GM23338 (cell line): ENCODE measurements at regions not wholly inside any gene's neighbourhood (a gene's known extent, or its start where the extent isn't known, plus 50 kb on each side); places are given as distances from the start of the nearest gene placed in this dataset.

ENCODE experiments used
- ATAC-seq: fragments of 200-7000 bp; cut with Tn5 transposase; 3 replicates; pipeline ENCODE4 v1.9.1; 2020
- DNase-seq: peaks from one replicate; pipeline ENCODE4 v3.0.0-alpha.2; 2015; ENCODE audit warnings: low spot score
- H2AFZ ChIP-seq: fragments of 200-600 bp; sonication (generic); 2 replicates; pipeline ENCODE4 v1.8.0; 2016; ENCODE audit warnings: antibody characterized with exemption, mild to moderate bottlenecking, moderate library complexity
- H3F3A ChIP-seq: fragments of 200-600 bp; sonication (generic); replicated peaks from 2 replicates; pipeline ENCODE4 v1.8.0; 2017; ENCODE audit warnings: antibody characterized with exemption, mixed run types, low read depth
- H3K27ac ChIP-seq: fragments of 200-600 bp; sonication (generic); 2 replicates; pipeline ENCODE4 v1.6.1; 2016; ENCODE audit warnings: low read depth
- H3K27me3 ChIP-seq: fragments of 200-600 bp; sonication (generic); 2 replicates; pipeline ENCODE4 v1.8.0; 2016; ENCODE audit warnings: mild to moderate bottlenecking, mixed run types, moderate library complexity; ENCODE audit not compliant: insufficient read depth
- H3K36me3 ChIP-seq: fragments of 200-600 bp; sonication (generic); 2 replicates; pipeline ENCODE4 v1.8.0; 2016; ENCODE audit warnings: mild to moderate bottlenecking; ENCODE audit not compliant: insufficient read depth
- H3K4me1 ChIP-seq: fragments of 200-600 bp; sonication (generic); 2 replicates; pipeline ENCODE4 v1.8.0; 2016; ENCODE audit warnings: mild to moderate bottlenecking, moderate library complexity; ENCODE audit not compliant: insufficient read depth
- H3K4me2 ChIP-seq: fragments of 200-600 bp; sonication (generic); 2 replicates; pipeline ENCODE4 v1.7.1; 2017; ENCODE audit warnings: mixed run types
- H3K4me3 ChIP-seq: fragments of 200-600 bp; sonication (generic); 2 replicates; pipeline ENCODE4 v1.6.1; 2016; ENCODE audit warnings: mixed run types
- H3K79me2 ChIP-seq: fragments of 200-600 bp; sonication (generic); replicated peaks from 2 replicates; pipeline ENCODE4 v1.8.0; 2017; ENCODE audit warnings: mild to moderate bottlenecking; ENCODE audit not compliant: insufficient read depth
- H3K9me2 ChIP-seq: fragments of 200-600 bp; sonication (generic); 2 replicates; pipeline ENCODE4 v1.8.0; 2017; ENCODE audit not compliant: insufficient read depth
- H4K20me1 ChIP-seq: fragments of 200-600 bp; sonication (generic); replicated peaks from 2 replicates; pipeline ENCODE4 v1.8.0; 2017; ENCODE audit warnings: mild to moderate bottlenecking; ENCODE audit not compliant: insufficient read depth
- H3K27ac Mint-ChIP-seq: 2 replicates; pipeline ENCODE4 v1.8.0; 2020; ENCODE audit warnings: inconsistent platforms, mild to moderate bottlenecking, moderate library complexity, mixed read lengths
- H3K27me3 Mint-ChIP-seq: 3 replicates; pipeline ENCODE4 v1.8.0; 2022; ENCODE audit warnings: low read depth, mild to moderate bottlenecking, moderate library complexity, mixed read lengths, inconsistent platforms; ENCODE audit not compliant: insufficient read depth, poor library complexity
- H3K36me3 Mint-ChIP-seq: 3 replicates; pipeline ENCODE4 v1.8.0; 2021; ENCODE audit warnings: low read depth, mild to moderate bottlenecking, inconsistent platforms, moderate library complexity, mixed read lengths
- H3K4me1 Mint-ChIP-seq: 3 replicates; pipeline ENCODE4 v1.8.0; 2020; ENCODE audit warnings: mild to moderate bottlenecking, inconsistent platforms, mixed read lengths
- H3K4me3 Mint-ChIP-seq: 3 replicates; pipeline ENCODE4 v1.8.0; 2021; ENCODE audit warnings: moderate library complexity, mild to moderate bottlenecking, inconsistent platforms, mixed read lengths
- H3K9me3 Mint-ChIP-seq: 3 replicates; pipeline ENCODE4 v1.8.0; 2020; ENCODE audit warnings: moderate library complexity, mild to moderate bottlenecking, inconsistent platforms, mixed read lengths
- CREB1 ChIP-seq: fragments of 250-450 bp; sonication (Bioruptor Pico); IDR thresholded peaks from 2 replicates; pipeline ENCODE4 v1.5.0; 2020; ENCODE audit warnings: low read depth, mild to moderate bottlenecking, moderate library complexity
- ETS1 ChIP-seq: IDR thresholded peaks from 2 replicates; pipeline ENCODE4 v1.6.1; 2016; ENCODE audit warnings: antibody characterized with exemption
- EZH2 ChIP-seq: fragments of 200-600 bp; sonication (generic); IDR thresholded peaks from one replicate; pipeline ENCODE4 v1.8.0; 2017; ENCODE audit warnings: antibody characterized with exemption, mild to moderate bottlenecking, low read depth; ENCODE audit not compliant: unreplicated experiment
- EZH2phosphoT487 ChIP-seq: fragments of 200-600 bp; sonication (generic); IDR thresholded peaks from one replicate; pipeline ENCODE4 v1.8.1; 2018; ENCODE audit warnings: antibody characterized with exemption; ENCODE audit not compliant: unreplicated experiment
- JUNB ChIP-seq: IDR thresholded peaks from one replicate; pipeline ENCODE4 v1.6.1; 2016; ENCODE audit warnings: antibody characterized with exemption; ENCODE audit not compliant: unreplicated experiment
- NANOG ChIP-seq: IDR thresholded peaks from 2 replicates; pipeline ENCODE4 v1.6.1; 2016; ENCODE audit warnings: antibody characterized with exemption, borderline replicate concordance
- POLR2AphosphoS5 ChIP-seq: IDR thresholded peaks from 2 replicates; pipeline ENCODE4 v1.6.1; 2016; ENCODE audit warnings: antibody characterized with exemption, low read depth
- STAT1 ChIP-seq: IDR thresholded peaks from one replicate; pipeline ENCODE4 v1.6.1; 2016; ENCODE audit warnings: antibody characterized with exemption; ENCODE audit not compliant: unreplicated experiment
- ZNF114 ChIP-seq: fragments of 250-450 bp; sonication (Bioruptor Pico); IDR thresholded peaks from 2 replicates; pipeline ENCODE4 v1.5.0; 2020; ENCODE audit warnings: mild to moderate bottlenecking, moderate library complexity
- ZNF331 ChIP-seq: fragments of 250-450 bp; sonication (Bioruptor Pico); IDR thresholded peaks from 2 replicates; pipeline ENCODE4 v1.5.0; 2020; ENCODE audit warnings: low read depth, mild to moderate bottlenecking, moderate library complexity
- TF ChIP-seq, protein P1 (sequence below): IDR thresholded peaks from one replicate; pipeline ENCODE4 v1.6.1; 2018; ENCODE audit warnings: antibody characterized with exemption; ENCODE audit not compliant: unreplicated experiment
- TF ChIP-seq, protein P2 (sequence below): fragments of 250-450 bp; sonication (Bioruptor Pico); IDR thresholded peaks from 2 replicates; pipeline ENCODE4 v1.5.0; 2020; ENCODE audit warnings: mild to moderate bottlenecking, moderate library complexity
- TF ChIP-seq, protein P3 (sequence below), 2 experiments: fragments of 200-600 bp in 1 of 2; sonication (generic) in 1 of 2; conservative IDR thresholded peaks; 2 replicates each; pipeline versions ENCODE4 v1.5.1 to v1.6.1; 2016 to 2017; ENCODE audit warnings: antibody characterized with exemption in 2 of 2, low read depth in 2 of 2, mild to moderate bottlenecking in 2 of 2, moderate library complexity in 1 of 2

DNA sequence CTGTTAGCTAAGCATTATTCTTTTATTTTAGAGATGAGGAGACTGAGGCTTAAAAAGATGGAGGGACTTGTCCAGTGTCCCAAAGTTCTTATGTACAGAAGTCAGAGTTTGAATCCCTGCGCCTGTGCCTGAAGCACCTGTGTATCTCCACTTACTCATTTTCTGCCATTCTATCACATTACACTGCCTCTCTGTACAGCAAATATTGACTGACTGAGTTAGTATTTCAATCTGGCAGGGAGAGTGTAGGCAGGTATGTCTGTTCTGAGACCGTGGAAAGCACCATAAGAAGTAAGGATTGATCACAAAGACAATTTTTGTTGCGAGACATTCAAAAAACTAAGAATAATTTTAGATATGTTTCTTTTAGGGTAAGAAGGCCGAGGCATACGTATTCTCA is 162.7 kb downstream of the KITLG start:
- Mint-ChIP-seq H3K9me3 (no peaks in the 10 kb centered on the region), H3K27ac (no peak overlapping the region), H3K36me3 (no peaks in the 10 kb centered on the region), H3K4me3 (no peak overlapping the region), H3K27me3 (no peaks in the 10 kb centered on the region), H3K4me1 (peaks cover 6% of the 10 kb centered on the region; the same call in 2 of the 3 replicates)
- H3K27me3 ChIP-seq = no peaks in the 10 kb centered on the region
- ATAC-seq = no peak
- TF ChIP-seq CREB1 (CRISPR knock-in tag) (no peak), JUNB (no peak), ETS1 (no peak), EZH2 (no peak), EZH2phosphoT487 (no peak), NANOG (no peak), ZNF331 (no peak), STAT1 (no peak), POLR2AphosphoS5 (no peak), ZNF114 (no peak)
- TF ChIP-seq, protein P1, sequence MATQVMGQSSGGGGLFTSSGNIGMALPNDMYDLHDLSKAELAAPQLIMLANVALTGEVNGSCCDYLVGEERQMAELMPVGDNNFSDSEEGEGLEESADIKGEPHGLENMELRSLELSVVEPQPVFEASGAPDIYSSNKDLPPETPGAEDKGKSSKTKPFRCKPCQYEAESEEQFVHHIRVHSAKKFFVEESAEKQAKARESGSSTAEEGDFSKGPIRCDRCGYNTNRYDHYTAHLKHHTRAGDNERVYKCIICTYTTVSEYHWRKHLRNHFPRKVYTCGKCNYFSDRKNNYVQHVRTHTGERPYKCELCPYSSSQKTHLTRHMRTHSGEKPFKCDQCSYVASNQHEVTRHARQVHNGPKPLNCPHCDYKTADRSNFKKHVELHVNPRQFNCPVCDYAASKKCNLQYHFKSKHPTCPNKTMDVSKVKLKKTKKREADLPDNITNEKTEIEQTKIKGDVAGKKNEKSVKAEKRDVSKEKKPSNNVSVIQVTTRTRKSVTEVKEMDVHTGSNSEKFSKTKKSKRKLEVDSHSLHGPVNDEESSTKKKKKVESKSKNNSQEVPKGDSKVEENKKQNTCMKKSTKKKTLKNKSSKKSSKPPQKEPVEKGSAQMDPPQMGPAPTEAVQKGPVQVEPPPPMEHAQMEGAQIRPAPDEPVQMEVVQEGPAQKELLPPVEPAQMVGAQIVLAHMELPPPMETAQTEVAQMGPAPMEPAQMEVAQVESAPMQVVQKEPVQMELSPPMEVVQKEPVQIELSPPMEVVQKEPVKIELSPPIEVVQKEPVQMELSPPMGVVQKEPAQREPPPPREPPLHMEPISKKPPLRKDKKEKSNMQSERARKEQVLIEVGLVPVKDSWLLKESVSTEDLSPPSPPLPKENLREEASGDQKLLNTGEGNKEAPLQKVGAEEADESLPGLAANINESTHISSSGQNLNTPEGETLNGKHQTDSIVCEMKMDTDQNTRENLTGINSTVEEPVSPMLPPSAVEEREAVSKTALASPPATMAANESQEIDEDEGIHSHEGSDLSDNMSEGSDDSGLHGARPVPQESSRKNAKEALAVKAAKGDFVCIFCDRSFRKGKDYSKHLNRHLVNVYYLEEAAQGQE = no peak
- TF ChIP-seq, protein P2, sequence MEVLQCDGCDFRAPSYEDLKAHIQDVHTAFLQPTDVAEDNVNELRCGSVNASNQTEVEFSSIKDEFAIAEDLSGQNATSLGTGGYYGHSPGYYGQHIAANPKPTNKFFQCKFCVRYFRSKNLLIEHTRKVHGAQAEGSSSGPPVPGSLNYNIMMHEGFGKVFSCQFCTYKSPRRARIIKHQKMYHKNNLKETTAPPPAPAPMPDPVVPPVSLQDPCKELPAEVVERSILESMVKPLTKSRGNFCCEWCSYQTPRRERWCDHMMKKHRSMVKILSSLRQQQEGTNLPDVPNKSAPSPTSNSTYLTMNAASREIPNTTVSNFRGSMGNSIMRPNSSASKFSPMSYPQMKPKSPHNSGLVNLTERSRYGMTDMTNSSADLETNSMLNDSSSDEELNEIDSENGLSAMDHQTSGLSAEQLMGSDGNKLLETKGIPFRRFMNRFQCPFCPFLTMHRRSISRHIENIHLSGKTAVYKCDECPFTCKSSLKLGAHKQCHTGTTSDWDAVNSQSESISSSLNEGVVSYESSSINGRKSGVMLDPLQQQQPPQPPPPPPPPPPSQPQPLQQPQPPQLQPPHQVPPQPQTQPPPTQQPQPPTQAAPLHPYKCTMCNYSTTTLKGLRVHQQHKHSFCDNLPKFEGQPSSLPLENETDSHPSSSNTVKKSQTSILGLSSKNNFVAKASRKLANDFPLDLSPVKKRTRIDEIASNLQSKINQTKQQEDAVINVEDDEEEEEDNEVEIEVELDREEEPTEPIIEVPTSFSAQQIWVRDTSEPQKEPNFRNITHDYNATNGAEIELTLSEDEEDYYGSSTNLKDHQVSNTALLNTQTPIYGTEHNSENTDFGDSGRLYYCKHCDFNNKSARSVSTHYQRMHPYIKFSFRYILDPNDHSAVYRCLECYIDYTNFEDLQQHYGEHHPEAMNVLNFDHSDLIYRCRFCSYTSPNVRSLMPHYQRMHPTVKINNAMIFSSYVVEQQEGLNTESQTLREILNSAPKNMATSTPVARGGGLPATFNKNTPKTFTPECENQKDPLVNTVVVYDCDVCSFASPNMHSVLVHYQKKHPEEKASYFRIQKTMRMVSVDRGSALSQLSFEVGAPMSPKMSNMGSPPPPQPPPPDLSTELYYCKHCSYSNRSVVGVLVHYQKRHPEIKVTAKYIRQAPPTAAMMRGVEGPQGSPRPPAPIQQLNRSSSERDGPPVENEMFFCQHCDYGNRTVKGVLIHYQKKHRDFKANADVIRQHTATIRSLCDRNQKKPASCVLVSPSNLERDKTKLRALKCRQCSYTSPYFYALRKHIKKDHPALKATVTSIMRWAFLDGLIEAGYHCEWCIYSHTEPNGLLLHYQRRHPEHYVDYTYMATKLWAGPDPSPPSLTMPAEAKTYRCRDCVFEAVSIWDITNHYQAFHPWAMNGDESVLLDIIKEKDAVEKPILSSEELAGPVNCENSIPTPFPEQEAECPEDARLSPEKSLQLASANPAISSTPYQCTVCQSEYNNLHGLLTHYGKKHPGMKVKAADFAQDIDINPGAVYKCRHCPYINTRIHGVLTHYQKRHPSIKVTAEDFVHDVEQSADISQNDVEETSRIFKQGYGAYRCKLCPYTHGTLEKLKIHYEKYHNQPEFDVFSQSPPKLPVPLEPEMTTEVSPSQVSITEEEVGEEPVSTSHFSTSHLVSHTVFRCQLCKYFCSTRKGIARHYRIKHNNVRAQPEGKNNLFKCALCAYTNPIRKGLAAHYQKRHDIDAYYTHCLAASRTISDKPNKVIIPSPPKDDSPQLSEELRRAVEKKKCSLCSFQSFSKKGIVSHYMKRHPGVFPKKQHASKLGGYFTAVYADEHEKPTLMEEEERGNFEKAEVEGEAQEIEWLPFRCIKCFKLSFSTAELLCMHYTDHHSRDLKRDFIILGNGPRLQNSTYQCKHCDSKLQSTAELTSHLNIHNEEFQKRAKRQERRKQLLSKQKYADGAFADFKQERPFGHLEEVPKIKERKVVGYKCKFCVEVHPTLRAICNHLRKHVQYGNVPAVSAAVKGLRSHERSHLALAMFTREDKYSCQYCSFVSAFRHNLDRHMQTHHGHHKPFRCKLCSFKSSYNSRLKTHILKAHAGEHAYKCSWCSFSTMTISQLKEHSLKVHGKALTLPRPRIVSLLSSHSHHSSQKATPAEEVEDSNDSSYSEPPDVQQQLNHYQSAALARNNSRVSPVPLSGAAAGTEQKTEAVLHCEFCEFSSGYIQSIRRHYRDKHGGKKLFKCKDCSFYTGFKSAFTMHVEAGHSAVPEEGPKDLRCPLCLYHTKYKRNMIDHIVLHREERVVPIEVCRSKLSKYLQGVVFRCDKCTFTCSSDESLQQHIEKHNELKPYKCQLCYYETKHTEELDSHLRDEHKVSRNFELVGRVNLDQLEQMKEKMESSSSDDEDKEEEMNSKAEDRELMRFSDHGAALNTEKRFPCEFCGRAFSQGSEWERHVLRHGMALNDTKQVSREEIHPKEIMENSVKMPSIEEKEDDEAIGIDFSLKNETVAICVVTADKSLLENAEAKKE = no peak
- TF ChIP-seq, protein P3, sequence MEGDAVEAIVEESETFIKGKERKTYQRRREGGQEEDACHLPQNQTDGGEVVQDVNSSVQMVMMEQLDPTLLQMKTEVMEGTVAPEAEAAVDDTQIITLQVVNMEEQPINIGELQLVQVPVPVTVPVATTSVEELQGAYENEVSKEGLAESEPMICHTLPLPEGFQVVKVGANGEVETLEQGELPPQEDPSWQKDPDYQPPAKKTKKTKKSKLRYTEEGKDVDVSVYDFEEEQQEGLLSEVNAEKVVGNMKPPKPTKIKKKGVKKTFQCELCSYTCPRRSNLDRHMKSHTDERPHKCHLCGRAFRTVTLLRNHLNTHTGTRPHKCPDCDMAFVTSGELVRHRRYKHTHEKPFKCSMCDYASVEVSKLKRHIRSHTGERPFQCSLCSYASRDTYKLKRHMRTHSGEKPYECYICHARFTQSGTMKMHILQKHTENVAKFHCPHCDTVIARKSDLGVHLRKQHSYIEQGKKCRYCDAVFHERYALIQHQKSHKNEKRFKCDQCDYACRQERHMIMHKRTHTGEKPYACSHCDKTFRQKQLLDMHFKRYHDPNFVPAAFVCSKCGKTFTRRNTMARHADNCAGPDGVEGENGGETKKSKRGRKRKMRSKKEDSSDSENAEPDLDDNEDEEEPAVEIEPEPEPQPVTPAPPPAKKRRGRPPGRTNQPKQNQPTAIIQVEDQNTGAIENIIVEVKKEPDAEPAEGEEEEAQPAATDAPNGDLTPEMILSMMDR (conservative IDR thresholded peaks at IDR 0.05; ENCODE audit: low read depth in 2 of 2) = no peak
- no peaks in the 10 kb centered on the region for H3K4me1 ChIP-seq
- H3K27ac ChIP-seq = no peak overlapping the region
- no peak overlapping the region for H3K4me2 ChIP-seq
- no peaks in the 10 kb centered on the region for H3F3A ChIP-seq
- H2AFZ ChIP-seq = no peak overlapping the region
- H3K36me3 ChIP-seq = no peaks in the 10 kb centered on the region
- no peaks in the 10 kb centered on the region for H3K79me2 ChIP-seq
- H3K4me3 ChIP-seq = no peak overlapping the region
- DNase-seq = no peak
- H3K9me2 ChIP-seq = no peaks in the 10 kb centered on the region
- no peaks in the 10 kb centered on the region for H4K20me1 ChIP-seq
